HG03442 (cell line): ENCODE measurements at regions not wholly inside any gene's neighbourhood (a gene's known extent, or its start where the extent isn't known, plus 50 kb on each side); places are given as distances from the start of the nearest gene placed in this dataset.

Experiments used
- ATAC-seq: cut with Tn5 transposase; IDR thresholded peaks from one replicate; pipeline ENCODE4 v1.9.1; 2021; ENCODE audit warnings: mild to moderate bottlenecking, moderate library complexity; ENCODE audit not compliant: unreplicated experiment

DNA sequence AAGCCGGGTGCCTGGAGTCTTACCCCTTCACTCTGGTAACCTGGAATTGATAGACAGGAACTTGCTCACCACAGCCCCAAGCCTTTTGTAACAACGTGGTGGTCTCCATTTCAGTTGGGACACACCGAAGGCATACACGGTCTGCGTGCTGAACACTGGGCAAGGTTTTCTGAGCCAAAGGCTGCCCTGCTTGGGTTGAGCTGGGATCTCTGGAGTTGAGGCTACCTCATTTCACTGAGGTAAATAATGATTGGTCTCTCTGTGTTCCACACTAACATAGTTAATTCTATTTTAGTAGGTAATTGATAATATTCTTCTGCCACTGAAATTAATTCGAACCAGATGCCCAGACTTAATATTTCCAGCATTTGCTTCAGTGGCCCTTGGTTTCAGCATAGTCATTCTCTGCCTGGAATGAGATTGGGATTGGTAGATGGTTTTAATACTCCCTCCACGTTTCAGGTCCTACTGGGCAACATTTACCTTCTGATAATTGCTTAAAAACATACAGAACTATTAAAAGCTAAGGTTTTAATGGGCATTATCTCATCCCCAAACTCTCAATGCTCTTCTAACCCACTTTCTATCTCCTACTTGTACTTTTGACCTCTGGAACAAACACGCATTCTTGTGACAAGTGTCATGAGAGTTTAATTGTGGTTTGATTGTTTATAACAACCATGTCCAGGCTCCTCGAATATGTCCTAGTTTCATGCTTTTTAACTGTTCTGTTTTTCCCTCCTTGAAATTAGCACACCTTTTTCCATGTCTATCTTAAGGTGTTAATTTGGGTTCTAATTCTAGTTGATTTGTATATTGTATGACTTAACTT is 202.3 kb upstream of the KLF6 start:
- ATAC-seq = no peak

GRCh38 chr10:3986493-3987142 is 201.6 kb upstream of the KLF6 start:
- no peak for ATAC-seq

- ATAC-seq = no peak
These were observed 197.9 kb upstream of the KLF6 start for GRCh38 chr10:3982746-3983442.

GRCh38 chr10:3981300-3981699 is 196.3 kb upstream of the KLF6 start:
- ATAC-seq = no peak

DNA sequence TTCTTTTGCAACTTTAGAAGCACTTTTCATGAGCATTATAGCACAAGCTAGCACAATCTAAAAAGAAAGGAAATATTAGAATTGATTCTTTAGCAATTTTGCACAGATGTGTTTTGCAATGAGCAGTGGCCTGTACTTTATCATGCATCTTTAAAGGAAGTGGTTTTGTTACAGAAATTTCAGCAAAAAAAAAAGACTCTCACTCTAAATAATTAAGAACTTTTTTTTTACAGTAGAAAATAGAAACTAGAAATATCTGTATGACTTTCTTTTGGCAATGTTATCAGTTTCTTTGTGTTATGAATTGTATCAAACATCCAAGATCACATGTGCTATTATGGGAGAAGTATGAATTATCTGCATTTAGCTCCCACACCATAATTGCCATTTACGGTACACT is 195.7 kb upstream of the KLF6 start:
- ATAC-seq = no peak

- ATAC-seq = no peak
These were observed 195.1 kb upstream of the KLF6 start for GRCh38 chr10:3980144-3980543.

GRCh38 chr10:3978761-3979160 is 193.8 kb upstream of the KLF6 start:
- no peak for ATAC-seq

GRCh38 chr10:3978174-3978573 is 193.2 kb upstream of the KLF6 start:
- ATAC-seq = no peak

DNA sequence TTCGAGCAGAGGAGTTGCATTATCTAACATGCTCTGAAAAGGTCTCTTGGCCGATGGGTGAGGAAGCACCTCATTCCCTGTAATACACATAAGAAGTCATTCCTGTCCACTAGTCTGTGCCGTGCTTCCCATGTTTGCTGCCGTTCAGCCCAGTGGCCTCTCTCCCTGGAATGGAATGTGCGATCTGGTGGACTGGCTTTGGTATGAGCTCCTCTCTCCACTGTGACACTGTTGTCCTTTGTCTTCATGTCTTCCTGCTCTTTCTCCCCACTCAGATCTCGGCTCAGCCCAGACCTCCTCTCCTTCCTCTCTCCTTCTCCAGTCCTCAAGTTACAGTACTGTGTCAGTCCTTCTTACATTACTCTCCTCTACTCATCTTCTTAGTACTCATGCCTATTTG is 192.8 kb upstream of the KLF6 start:
- no peak for ATAC-seq

- ATAC-seq = no peak
These were observed 191.7 kb upstream of the KLF6 start for GRCh38 chr10:3976718-3977117.

- ATAC-seq = no peak
These were observed 191.2 kb upstream of the KLF6 start for GRCh38 chr10:3976171-3976570.

DNA sequence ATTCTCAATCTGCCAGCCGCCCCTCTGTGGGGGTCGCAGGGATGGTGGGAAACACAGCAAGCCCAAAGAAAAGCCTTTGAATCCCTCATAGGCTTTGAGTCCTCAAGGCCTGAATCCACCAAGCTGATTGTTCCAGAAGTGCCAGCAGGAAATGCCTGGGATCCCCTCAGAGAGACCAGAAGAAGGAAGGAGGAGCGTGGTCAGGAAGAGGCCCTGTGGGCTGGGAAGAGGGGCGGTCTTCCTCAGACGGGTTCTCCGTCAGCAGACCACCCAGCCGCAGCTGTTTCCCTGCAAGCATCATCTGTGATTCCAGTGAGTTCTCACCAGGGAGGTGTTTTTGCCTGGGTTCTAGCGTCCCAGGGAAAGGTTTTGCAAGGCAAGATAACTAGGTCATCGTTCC is 190.0 kb upstream of the KLF6 start:
- no peak for ATAC-seq

DNA sequence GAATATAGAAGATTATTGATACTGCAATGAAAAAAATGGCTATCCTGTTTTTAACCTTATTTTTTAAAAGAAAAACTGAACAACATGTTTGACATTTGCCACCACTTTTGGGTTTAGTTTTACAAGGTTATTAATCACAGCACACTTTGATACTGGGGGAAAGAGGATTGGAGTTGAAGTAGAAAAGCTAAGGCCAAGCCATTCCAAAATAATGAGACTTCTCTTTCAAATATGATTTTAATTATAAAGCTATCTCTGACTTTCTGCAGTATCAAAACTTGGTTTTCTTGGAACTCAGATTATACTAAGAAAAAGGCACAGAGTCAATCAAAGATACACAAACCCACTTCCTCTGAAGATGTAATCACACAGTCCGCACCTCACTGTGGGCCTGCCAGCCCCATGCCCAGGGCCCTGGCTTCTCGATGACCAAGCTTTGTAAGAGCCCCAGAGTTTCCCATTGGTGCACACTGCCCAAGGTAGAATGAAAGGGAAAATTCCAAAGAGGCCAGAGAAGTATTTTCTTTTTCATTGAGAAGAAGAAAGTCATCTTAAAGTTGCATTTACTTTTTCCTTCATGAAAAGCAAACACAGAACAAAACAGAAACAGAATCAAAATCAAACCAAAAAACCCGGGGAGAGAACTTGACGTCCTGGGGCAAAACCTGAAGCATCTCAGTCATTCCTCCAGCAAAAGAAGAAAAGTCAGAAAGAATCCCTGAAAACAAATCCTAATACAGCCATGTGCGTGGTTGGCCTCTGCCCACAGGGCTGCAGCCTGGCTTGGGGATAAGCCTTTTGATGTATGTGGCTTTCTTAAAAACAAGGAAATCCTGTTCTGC is 187.7 kb upstream of the KLF6 start:
- no peak for ATAC-seq

GRCh38 chr10:3971713-3972112 is 186.7 kb upstream of the KLF6 start:
- no peak for ATAC-seq

GRCh38 chr10:3969876-3970666 is 185.1 kb upstream of the KLF6 start:
- no peak for ATAC-seq

- ATAC-seq = no peak
These were observed 183.7 kb upstream of the KLF6 start for GRCh38 chr10:3968727-3969126.

- no peak for ATAC-seq
These were observed 179.5 kb upstream of the KLF6 start for GRCh38 chr10:3964516-3964915.

DNA sequence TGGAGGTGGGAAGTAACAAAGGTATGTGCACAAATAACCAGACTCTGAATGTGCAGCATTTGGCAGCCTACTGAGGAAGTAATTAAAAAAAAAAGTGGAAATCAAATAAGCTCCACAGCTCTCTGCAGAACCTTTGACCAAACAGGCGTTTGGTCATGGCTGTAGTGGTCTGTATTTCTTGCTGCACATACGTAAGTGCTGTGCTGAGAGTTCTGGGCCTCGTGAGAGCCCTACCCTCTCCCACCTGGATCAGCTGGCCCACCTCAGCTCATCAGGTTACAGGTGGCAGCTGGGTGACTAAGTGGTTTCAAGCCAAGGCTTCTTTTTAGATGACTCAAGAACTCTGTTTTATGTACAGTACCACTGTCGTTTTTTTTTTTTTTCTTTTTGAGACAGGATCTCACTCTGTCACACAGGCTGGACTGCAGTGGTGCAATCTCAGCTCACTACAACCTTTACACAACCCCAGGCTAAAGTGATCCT is 178.2 kb upstream of the KLF6 start:
- no peak for ATAC-seq

GRCh38 chr10:3961082-3961481 is 176.1 kb upstream of the KLF6 start:
- no peak for ATAC-seq

DNA sequence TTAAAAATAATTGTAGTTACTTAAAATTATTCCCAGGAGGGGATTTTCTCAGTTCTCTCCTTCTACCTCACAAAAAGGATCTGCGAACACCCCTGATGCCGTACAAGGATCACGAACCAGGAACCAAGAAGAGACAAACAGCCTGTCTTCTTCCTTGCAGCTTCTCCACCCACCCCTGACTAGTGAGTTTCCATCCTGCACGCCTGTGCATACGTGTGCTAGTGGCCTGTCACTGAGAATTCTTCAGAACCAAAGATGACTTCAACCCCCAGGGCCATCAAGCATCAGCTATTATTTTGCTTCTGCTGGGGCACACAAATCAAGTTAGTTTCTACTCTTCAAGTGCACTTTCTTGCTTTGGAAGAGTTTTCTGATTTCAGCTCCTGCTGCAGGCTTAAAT is 175.5 kb upstream of the KLF6 start:
- no peak for ATAC-seq
